ENCODE measurements at regions not wholly inside any gene's neighbourhood (a gene's known extent, or its start where the extent isn't known, plus 50 kb on each side); places are given as distances from the start of the nearest gene placed in this dataset.

DNA sequence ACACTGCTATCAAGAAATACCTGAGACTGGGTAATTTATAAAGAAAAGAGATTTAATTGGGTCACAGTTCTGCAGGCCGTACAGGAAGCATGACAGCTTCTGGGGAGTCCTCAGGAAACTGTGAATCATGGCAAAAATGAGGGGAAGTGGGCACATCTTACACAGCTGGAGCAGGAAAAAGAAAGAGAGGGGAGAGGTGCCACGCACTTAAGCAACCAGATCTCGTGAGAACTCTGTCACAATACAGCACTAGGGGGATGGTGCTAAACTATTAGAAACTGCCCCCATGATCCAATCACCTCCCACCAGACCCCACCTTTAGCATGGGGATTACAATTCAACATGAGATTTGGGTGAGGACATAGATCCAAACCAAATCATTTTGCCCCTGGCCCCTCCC is 105.5 kb upstream of the CPLX2 start:
- no peak for TF ChIP-seq POLR2A (IDR thresholded peaks at IDR 0.05)
- no peak for TF ChIP-seq POLR2AphosphoS5 (IDR thresholded peaks at IDR 0.05)
- TF ChIP-seq, protein P1, sequence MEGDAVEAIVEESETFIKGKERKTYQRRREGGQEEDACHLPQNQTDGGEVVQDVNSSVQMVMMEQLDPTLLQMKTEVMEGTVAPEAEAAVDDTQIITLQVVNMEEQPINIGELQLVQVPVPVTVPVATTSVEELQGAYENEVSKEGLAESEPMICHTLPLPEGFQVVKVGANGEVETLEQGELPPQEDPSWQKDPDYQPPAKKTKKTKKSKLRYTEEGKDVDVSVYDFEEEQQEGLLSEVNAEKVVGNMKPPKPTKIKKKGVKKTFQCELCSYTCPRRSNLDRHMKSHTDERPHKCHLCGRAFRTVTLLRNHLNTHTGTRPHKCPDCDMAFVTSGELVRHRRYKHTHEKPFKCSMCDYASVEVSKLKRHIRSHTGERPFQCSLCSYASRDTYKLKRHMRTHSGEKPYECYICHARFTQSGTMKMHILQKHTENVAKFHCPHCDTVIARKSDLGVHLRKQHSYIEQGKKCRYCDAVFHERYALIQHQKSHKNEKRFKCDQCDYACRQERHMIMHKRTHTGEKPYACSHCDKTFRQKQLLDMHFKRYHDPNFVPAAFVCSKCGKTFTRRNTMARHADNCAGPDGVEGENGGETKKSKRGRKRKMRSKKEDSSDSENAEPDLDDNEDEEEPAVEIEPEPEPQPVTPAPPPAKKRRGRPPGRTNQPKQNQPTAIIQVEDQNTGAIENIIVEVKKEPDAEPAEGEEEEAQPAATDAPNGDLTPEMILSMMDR (IDR thresholded peaks at IDR 0.05) = no peak

DNA sequence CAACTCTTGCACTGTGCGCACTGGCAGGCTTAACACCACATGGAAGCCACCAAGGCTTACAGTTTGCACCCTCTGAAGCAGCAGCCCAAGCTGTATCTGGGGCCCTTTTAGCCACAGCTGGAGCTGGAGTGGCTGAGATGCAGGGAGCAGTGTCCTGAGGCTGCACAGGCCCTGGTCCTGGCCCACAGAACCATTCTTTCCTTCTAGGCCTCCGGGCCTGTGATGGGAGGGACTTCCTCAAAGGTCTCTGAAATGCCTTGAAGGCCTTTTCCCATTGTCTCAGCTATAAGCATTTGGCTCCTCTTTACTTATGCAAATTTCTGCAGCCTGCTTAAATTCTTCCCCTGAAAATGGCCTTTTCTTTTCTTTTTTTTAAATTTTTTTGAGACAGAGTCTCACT is 104.4 kb upstream of the CPLX2 start:
- Histone ChIP-seq H3K4me3 (no peak overlapping the region), H3K9me3 (no peaks in the 10 kb centered on the region), H3K36me3 (no peaks in the 10 kb centered on the region), H3K27me3 (replicated peaks; ENCODE audit: insufficient read depth) (peaks cover 3% of the 10 kb centered on the region), H3K27ac (no peak overlapping the region), H3K4me1 (replicated peaks) (no peaks in the 10 kb centered on the region)
- 89% methylated on average over 2 of the region's 2 CpGs for WGBS
- intact Hi-C loops (cut with DNase I) = no loop called here
- TF ChIP-seq, protein P1 (IDR thresholded peaks at IDR 0.05) = no peak
- no peak for TF ChIP-seq POLR2A (IDR thresholded peaks at IDR 0.05)
- TF ChIP-seq POLR2AphosphoS5 (IDR thresholded peaks at IDR 0.05) = no peak
- no peak for DNase-seq (ENCODE audit: low spot score)

More for the DNA sequence above, 105.5 kb upstream of the CPLX2 start:
- H3K27me3 ChIP-seq (replicated peaks; ENCODE audit: insufficient read depth) = peaks cover 1% of the 10 kb centered on the region
- no peak overlapping the region for H3K27ac ChIP-seq
- no peaks in the 10 kb centered on the region for H3K9me3 ChIP-seq
- intact Hi-C loops (cut with DNase I) = no loop called here
- no peak for DNase-seq (ENCODE audit: low spot score)
- no peaks in the 10 kb centered on the region for H3K36me3 ChIP-seq
- no peak overlapping the region for H3K4me3 ChIP-seq
- 62% methylated on average over 3 of the region's 3 CpGs for WGBS
- H3K4me1 ChIP-seq (replicated peaks) = no peaks in the 10 kb centered on the region

DNA sequence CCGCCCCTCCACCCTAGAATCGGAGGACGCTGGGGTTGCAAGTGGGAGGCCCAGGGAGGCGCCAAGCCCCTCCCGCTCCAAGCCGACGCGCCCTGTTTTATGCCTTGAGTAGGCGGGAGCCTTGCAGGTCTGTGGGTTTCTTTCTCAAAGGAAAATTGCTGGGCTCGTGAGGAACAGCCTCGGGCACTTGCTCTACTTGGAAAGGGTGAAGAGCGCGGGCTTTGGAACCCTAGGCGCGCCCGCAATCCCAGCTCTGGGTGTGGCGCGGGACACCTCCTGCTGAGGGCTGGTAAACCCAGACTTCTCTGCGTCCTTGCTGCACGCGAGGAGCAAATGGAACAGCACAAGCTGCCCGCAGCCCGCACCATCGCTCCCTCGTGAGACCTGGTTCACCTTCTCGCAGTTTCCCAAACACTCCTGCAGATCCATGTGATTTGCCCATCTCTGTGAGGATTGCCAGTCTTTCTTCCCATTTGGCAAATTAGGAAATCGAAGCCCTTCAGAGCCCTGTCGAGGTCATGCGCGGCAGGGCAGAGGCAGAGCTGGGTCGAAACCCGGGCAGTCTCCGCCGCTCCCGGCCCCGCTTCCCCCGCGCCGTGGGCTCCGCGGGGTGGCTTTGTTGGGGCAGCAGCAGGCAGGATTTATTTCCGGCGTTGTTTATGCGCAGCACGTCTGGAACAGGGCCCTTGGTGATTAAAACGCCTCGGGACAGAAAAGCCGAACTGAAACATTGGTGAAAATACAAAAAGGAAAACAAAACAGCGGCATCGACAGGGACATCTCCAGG is 98.4 kb upstream of the CPLX2 start:
- no peak for DNase-seq (ENCODE audit: low spot score)
- Histone ChIP-seq H3K27me3 (replicated peaks; ENCODE audit: insufficient read depth) (peaks cover 17% of the 10 kb centered on the region), H3K9me3 (no peaks in the 10 kb centered on the region), H3K27ac (no peak overlapping the region), H3K4me1 (replicated peaks) (no peaks in the 10 kb centered on the region), H3K36me3 (no peaks in the 10 kb centered on the region), H3K4me3 (no peak overlapping the region)
- 4% methylated on average over 35 of the region's 50 CpGs for WGBS
- no peak for TF ChIP-seq POLR2AphosphoS5 (IDR thresholded peaks at IDR 0.05)
- TF ChIP-seq, protein P1 (IDR thresholded peaks at IDR 0.05) = no peak
- TF ChIP-seq POLR2A (IDR thresholded peaks at IDR 0.05) = no peak
- intact Hi-C loops (cut with DNase I) = no loop called here

DNA sequence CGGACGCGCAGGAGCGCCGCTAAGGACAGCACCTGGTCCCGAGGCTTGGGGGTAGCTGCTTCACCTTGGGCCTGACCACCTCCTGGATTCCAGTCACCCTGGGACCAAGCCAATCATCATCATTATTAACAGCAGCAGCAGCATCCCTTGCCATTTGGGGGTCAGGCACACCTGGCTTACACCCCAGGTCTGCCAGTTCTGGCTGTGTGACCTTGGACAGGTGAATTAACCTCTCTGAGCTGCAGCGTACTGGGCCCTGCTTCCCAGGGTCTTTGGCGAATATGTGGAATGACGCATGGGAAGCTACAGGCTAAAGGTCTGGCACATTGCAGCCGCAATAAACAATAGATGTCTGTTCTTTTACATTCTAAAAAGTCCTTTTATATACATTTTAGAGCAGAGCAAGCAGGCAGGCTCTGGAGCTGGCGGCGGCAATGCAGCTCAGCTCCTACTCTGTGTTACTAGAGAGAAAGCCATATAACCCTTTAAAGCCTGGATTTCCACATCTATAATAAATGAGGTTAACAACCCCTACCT is 97.8 kb upstream of the CPLX2 start:
- intact Hi-C loops (cut with DNase I) = no loop called here
- no peak for DNase-seq (ENCODE audit: low spot score)
- Histone ChIP-seq H3K27me3 (replicated peaks; ENCODE audit: insufficient read depth) (peaks cover 17% of the 10 kb centered on the region), H3K36me3 (no peaks in the 10 kb centered on the region), H3K27ac (no peak overlapping the region), H3K4me3 (no peak overlapping the region), H3K9me3 (no peaks in the 10 kb centered on the region), H3K4me1 (replicated peaks) (no peaks in the 10 kb centered on the region)
- 11% methylated on average over 12 of the region's 12 CpGs for WGBS
- TF ChIP-seq, protein P1 (IDR thresholded peaks at IDR 0.05) = no peak
- no peak for TF ChIP-seq POLR2A (IDR thresholded peaks at IDR 0.05)
- no peak for TF ChIP-seq POLR2AphosphoS5 (IDR thresholded peaks at IDR 0.05)

DNA sequence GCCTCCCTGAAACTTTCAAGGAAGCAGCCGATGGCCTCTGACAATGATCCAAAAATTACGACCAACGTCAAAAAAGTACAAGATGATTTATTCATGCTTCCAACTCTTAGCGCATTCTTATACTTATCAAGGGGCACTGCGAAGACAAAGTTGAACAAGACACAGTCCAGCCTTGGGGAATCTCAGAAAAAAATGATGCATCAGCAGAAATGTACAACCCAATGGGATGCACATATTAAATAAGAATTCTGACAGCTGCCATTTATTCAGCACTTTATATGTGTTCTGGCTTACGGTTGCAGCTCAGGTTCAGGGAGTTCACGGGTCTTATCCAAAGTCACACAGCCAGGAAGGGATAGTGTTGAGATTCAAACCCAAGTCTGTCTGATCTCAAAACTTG is 96.0 kb upstream of the CPLX2 start:
- no peak overlapping the region for H3K27ac ChIP-seq
- intact Hi-C loops (cut with DNase I) = no loop called here
- 72% methylated on average over 7 of the region's 7 CpGs for WGBS
- H3K9me3 ChIP-seq = no peaks in the 10 kb centered on the region
- H3K4me3 ChIP-seq = no peak overlapping the region
- no peak for TF ChIP-seq POLR2AphosphoS5 (IDR thresholded peaks at IDR 0.05)
- no peak for TF ChIP-seq POLR2A (IDR thresholded peaks at IDR 0.05)
- TF ChIP-seq, protein P1 (IDR thresholded peaks at IDR 0.05) = no peak
- H3K36me3 ChIP-seq = no peaks in the 10 kb centered on the region
- no peaks in the 10 kb centered on the region for H3K4me1 ChIP-seq (replicated peaks)
- H3K27me3 ChIP-seq (replicated peaks; ENCODE audit: insufficient read depth) = peaks cover 16% of the 10 kb centered on the region
- no peak for DNase-seq (ENCODE audit: low spot score)
